OCI-M2 (cell line): ENCODE measurements at regions not wholly inside any gene's neighbourhood (a gene's known extent, or its start where the extent isn't known, plus 50 kb on each side); places are given as distances from the start of the nearest gene placed in this dataset.
A peak's percentile ranks its signal among the peaks of the same experiment; 100 is the strongest.

Experiments
- DNase-seq: peaks from one replicate; lab custom pipeline; 2025; ENCODE audit not compliant: unreplicated experiment; lab: John Stamatoyannopoulos, UW

DNA sequence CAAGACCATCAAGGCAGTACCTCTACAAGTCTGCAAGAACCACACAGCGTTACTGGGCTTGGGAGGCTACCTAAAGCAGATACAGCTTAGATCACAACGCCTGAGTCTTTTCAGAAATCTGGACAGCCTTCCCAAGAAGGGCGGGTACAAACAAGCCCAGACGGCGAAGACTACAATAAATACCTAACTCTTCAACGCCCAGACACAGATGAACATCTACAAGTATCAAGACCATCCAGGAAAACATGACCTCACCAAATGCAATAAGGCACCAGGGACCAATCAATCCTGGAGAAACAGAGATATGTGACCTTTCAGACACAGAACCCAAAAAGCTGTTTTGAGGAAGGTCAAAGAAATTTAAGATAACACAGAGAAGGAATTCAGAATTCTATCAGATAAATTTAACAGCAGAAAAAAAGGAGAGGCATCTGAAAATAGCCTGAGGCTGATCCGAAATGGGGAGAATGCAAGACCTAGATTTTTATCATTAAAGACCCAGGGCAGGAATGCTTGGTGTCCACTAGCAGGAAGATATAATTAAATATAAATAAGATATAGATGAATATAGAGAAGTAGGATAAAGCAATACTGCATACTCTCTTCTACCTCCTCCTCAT lies 131.7 kb upstream of the COL21A1 start:
- DNase-seq: no peak

DNA sequence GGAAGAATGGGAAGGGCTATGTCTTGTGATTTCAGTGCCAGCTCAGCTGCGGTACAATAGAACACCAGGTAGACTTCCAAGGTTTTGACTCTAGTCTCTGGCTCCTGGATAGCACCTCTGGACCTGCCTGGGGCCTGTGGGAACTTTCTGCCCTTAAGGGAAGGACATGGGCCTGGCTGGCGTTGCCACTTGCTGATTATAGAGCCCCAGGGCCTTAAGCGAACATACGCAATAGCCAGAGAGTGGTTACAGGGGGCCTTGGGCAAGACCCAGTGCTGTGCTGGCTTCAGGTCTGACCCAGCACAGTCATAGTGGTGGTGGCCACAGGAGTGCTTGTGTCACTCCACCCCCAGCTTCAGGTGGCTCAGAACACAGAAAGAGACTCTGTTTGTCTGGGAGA lies 131.1 kb upstream of the COL21A1 start:
- DNase-seq: no peak

DNA sequence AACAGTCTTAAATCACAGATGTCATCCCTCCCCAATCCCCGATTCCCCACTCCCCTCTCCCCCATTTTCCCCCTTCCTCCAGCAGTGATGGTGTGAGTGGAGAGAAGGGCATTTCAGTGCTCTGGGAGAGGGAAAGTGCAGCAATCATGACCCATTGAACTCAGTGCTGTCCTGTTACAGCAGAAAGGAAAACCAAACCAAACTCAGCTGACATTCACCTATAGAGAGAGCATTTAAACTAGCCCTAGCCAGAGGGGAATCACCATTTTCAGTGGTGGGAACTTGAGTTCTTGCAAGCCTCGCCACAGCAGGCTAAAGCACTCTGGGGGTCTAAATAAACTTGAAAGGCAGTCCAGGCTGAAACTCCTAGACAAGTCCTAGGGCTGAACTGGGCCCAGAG lies 129.9 kb upstream of the COL21A1 start:
- no peak for DNase-seq

- DNase-seq: no peak
These were observed 128.4 kb upstream of the COL21A1 start for GRCh38 chr6:56375806-56376205.

DNA sequence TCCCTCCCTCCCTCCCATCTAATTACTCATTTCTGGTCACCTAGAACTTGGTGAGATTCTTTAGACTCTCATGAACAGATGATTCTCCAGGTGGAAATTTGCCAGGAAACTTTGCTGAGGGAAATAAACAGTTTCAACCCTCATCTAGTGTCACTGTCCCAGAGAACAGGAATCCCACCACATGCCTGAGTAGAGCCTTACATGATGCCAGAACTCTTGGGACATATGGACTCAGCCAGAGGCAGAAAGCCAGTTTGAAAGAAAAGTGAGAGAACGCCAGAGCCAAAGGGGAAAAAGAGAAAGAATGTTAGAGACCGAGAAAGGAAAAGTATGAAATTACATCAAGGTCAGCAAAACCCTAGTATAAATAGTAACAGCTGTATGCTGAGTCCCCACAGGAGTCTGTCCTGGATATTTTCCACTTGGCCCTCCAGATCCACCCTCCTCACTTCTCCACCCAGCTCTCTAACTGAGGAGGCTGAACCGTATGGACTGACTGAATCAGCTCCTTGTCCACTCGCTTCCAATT lies 127.5 kb upstream of the COL21A1 start:
- no peak for DNase-seq

GRCh38 chr6:56372406-56372995 lies 125.1 kb upstream of the COL21A1 start:
- no peak for DNase-seq

DNA sequence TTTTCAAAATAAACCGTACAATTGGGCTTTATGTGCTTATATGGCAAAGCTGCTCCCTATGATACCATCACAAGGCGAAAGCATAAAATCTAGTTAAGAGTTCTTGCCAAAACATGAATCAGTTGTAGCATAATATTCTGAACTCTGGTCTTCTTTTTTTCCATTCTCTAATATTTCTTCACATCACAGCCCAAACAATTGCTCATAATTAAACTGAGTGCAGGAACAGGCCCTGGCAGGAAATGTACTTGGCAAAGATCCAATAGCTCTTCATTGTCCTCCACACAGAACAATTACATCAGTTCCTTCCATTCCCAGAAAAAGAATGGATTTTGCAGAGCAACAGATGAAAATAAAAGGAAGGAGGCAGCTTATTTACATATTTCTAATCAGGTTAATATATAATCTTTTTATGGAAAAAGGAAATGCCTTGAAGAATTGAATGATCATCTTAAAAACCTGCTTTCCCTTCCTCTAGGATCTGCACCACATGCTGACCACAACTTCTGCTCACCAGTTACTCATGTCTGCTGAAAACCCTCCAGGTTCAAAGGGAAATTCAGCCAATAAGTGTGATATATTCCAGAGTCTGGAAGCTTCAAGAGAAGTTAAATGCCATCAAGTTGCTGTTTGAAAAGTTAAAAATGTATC lies 123.3 kb upstream of the COL21A1 start:
- DNase-seq: no peak

GRCh38 chr6:56370127-56370540 lies 122.8 kb upstream of the COL21A1 start:
- no peak for DNase-seq

GRCh38 chr6:56368491-56368890 lies 121.1 kb upstream of the COL21A1 start:
- DNase-seq: no peak

- DNase-seq: no peak
These were observed 118.9 kb upstream of the COL21A1 start for GRCh38 chr6:56366141-56366852.

- no peak for DNase-seq
These were observed 117.5 kb upstream of the COL21A1 start for GRCh38 chr6:56364827-56365339.

GRCh38 chr6:56364431-56364826 lies 117.0 kb upstream of the COL21A1 start:
- DNase-seq: no peak

GRCh38 chr6:56363796-56364430 lies 116.5 kb upstream of the COL21A1 start:
- no peak for DNase-seq

DNA sequence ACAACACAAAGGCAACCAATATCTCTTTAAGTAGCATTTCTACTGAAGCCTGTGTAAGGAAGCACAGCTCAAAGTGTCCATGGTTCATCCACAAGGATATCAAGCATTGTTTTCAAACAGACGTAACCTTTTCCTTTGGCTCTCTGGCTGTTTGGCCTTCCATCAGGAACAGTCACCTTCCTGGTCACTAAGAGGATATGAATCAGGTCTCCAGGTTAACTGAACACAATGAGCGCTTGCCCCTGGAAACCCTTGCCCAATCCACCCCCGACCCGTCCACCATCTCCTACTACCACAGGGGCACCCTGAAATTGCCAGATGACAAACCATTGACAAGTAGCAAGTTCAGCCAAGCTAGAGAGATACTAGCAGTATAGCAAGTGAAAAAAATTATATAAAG lies 114.4 kb upstream of the COL21A1 start:
- DNase-seq: no peak

DNA sequence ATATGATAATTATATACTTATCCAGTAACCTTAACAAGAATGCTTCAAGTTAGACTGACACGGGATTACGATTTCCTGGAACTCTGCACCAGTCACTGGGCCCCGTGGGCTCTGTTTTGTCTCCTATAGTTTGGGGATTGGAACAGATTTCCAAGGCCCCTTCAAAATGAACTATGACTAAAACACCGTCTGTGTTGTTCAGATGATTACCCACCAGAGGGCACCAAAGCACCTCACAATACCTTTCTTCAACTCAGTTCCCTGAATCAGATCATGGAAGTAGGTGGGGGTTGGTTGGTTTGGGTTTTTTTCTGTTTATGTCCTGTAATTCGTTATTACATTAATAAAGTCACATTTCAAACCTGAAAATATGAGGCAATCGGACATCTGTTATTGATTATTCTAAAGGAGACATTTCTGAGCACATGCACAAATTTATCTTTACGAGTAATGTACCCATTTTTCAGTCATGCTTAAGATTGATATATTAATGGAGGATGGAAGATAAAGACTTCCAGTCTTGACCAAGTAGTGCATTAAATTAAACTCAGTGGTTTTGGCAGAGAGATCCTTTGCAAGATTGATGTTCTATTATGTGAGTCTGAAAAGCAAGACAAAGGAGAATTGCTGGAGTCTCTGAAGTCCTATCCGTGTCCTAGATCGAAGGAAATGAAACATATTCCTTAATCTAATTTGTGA lies 112.0 kb upstream of the COL21A1 start:
- DNase-seq: peak; percentile 60

DNA sequence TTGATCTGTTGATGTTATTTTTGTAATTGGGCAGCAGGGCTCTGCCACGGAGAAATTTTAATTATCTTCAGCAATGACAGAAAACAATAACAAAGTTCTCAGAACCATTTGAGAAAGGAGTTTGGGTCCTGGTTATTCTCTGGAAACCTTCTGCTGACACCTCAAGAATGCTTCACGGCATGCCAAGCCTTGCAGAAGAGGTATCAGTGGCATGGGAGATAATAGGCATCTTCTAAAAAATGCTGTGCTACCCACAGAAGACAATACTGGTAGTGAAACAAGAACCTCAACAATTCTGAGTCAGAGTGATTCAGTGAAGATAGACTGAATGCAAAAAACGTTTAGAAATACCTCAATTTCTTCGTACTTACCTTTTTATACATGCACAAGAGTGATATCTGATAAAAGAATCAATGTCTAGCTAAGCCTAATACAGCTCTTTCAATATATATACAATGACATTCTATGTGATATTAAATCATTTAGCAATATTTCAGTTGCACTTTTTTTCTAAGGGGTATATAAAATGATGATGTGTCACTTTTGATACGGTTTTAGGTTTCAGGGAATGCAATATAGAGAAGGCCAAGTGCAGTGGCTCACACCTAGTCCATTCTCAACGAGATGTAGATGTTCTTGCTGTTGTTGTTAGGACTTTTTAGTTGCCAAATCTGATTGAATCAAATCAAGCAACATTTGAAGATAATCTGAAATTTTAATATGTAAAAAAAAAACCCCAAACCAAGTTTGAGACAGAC lies 110.4 kb upstream of the COL21A1 start:
- DNase-seq: no peak

DNA sequence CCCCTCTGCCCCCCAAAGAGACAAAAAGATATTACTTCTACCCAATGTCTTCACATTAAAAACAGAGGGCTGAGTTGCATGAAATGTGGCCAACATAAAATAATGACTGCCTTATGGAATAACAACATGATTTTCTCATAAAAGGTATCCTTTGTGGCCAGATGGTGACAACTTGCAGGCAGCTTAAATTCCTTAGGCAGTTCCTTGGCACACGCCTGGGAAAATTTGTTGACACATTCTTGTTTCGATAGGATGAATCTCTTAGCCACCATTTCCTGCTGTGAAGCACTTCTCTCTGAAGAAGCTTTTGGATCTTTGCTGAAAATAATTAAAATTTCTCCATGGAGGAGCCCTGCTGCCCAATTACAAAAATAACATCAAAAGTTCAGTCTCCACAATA lies 109.0 kb upstream of the COL21A1 start:
- no peak for DNase-seq

GRCh38 chr6:56353860-56354259 lies 106.5 kb upstream of the COL21A1 start:
- no peak for DNase-seq

- no peak for DNase-seq
These were observed 103.4 kb upstream of the COL21A1 start for GRCh38 chr6:56350628-56351260.
